GM12878 (cell line): ENCODE measurements at regions not wholly inside any gene's neighbourhood (a gene's known extent, or its start where the extent isn't known, plus 50 kb on each side); places are given as distances from the start of the nearest gene placed in this dataset.

Source experiments
- CBFB ChIP-seq: IDR thresholded peaks from 2 replicates; pipeline ENCODE4 v1.6.1; 2016; ENCODE audit warnings: antibody characterized with exemption, low read depth
- EED ChIP-seq: sonication (generic); IDR thresholded peaks from 2 replicates; pipeline ENCODE4 v1.6.1; 2016; ENCODE audit warnings: antibody characterized with exemption, low read depth
- LARP7 ChIP-seq: fragments of 450-650 bp; IDR thresholded peaks from 2 replicates; pipeline ENCODE4 v1.6.1; 2017; ENCODE audit warnings: mild to moderate bottlenecking
- MYC ChIP-seq: IDR thresholded peaks from 2 replicates; pipeline ENCODE4 v1.6.1; 2011; ENCODE audit warnings: mild to moderate bottlenecking, low read length, moderate library complexity, inconsistent platforms; ENCODE audit not compliant: insufficient read depth, insufficient replicate concordance, insufficient read length, severe bottlenecking
- SREBF1 ChIP-seq: IDR thresholded peaks from 2 replicates; pipeline ENCODE4 v1.6.1; 2012; ENCODE audit warnings: mild to moderate bottlenecking, low read length
- TCF12 ChIP-seq: IDR thresholded peaks from 2 replicates; pipeline ENCODE4 v1.6.1; 2011; ENCODE audit warnings: low read depth, mild to moderate bottlenecking, low read length
- TF ChIP-seq, protein P1 (sequence below): IDR thresholded peaks from 2 replicates; pipeline ENCODE4 v1.6.1; 2012; ENCODE audit warnings: improper control_type of control experiment, low read depth, low read length; ENCODE audit not compliant: insufficient replicate concordance
- TF ChIP-seq, protein P2 (sequence below): fragments of 450-650 bp; conservative IDR thresholded peaks from 2 replicates; pipeline ENCODE4 v1.6.1; 2017; ENCODE audit warnings: mild to moderate bottlenecking, moderate library complexity

DNA sequence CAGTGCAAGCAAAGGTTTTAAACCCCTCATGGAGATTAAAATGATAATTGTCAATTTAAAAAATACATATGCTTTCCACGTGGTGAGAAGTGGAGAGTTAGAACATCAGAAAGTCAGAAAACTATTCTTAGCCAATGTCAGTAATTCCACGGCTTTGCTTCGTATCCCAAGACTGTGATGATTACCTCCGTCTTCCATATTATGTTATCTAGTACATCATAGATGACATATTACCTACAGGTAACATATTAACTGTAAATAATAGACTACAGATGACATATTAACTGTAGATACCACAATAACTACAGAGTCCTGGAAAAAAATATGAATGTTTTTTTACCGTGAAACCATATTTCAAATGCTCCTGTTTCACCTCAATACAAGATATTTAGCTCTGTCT is 579.4 kb upstream of the PFKP start (continued):
- TF ChIP-seq, protein P1, sequence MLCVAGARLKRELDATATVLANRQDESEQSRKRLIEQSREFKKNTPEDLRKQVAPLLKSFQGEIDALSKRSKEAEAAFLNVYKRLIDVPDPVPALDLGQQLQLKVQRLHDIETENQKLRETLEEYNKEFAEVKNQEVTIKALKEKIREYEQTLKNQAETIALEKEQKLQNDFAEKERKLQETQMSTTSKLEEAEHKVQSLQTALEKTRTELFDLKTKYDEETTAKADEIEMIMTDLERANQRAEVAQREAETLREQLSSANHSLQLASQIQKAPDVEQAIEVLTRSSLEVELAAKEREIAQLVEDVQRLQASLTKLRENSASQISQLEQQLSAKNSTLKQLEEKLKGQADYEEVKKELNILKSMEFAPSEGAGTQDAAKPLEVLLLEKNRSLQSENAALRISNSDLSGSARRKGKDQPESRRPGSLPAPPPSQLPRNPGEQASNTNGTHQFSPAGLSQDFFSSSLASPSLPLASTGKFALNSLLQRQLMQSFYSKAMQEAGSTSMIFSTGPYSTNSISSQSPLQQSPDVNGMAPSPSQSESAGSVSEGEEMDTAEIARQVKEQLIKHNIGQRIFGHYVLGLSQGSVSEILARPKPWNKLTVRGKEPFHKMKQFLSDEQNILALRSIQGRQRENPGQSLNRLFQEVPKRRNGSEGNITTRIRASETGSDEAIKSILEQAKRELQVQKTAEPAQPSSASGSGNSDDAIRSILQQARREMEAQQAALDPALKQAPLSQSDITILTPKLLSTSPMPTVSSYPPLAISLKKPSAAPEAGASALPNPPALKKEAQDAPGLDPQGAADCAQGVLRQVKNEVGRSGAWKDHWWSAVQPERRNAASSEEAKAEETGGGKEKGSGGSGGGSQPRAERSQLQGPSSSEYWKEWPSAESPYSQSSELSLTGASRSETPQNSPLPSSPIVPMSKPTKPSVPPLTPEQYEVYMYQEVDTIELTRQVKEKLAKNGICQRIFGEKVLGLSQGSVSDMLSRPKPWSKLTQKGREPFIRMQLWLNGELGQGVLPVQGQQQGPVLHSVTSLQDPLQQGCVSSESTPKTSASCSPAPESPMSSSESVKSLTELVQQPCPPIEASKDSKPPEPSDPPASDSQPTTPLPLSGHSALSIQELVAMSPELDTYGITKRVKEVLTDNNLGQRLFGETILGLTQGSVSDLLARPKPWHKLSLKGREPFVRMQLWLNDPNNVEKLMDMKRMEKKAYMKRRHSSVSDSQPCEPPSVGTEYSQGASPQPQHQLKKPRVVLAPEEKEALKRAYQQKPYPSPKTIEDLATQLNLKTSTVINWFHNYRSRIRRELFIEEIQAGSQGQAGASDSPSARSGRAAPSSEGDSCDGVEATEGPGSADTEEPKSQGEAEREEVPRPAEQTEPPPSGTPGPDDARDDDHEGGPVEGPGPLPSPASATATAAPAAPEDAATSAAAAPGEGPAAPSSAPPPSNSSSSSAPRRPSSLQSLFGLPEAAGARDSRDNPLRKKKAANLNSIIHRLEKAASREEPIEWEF, result no peak
- no peak for TF ChIP-seq EED
- no peak for TF ChIP-seq CBFB
- no peak for TF ChIP-seq TCF12
- TF ChIP-seq SREBF1, result no peak
- no peak for TF ChIP-seq LARP7
- TF ChIP-seq, protein P2, sequence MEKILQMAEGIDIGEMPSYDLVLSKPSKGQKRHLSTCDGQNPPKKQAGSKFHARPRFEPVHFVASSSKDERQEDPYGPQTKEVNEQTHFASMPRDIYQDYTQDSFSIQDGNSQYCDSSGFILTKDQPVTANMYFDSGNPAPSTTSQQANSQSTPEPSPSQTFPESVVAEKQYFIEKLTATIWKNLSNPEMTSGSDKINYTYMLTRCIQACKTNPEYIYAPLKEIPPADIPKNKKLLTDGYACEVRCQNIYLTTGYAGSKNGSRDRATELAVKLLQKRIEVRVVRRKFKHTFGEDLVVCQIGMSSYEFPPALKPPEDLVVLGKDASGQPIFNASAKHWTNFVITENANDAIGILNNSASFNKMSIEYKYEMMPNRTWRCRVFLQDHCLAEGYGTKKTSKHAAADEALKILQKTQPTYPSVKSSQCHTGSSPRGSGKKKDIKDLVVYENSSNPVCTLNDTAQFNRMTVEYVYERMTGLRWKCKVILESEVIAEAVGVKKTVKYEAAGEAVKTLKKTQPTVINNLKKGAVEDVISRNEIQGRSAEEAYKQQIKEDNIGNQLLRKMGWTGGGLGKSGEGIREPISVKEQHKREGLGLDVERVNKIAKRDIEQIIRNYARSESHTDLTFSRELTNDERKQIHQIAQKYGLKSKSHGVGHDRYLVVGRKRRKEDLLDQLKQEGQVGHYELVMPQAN, result no peak
- no peak for TF ChIP-seq MYC
